ENCODE measurements at regions not wholly inside any gene's neighbourhood (a gene's known extent, or its start where the extent isn't known, plus 50 kb on each side); places are given as distances from the start of the nearest gene placed in this dataset.

- DNase-seq (no peak), ATAC-seq (ENCODE audit: low FRiP score in 2 of 2) (peak in 1 of 2 donors; percentile 18)
- H3K27ac ChIP-seq = no peak overlapping the region
- H3K36me3 ChIP-seq = no peaks in the 10 kb centered on the region
- 76 to 80% methylated on average over 5 to 6 of the region's 6 CpGs for WGBS, 2 donors
- no peak overlapping the region for H3K4me3 ChIP-seq
- H3K27me3 ChIP-seq = no peaks in the 10 kb centered on the region
- TF ChIP-seq EP300 (IDR thresholded peaks at IDR 0.05) (no peak), POLR2AphosphoS5 (IDR thresholded peaks at IDR 0.05) (no peak), POLR2A (IDR thresholded peaks at IDR 0.05) (no peak)
- no peaks in the 10 kb centered on the region for H3K4me1 ChIP-seq
- no peaks in the 10 kb centered on the region for H3K9me3 ChIP-seq
Measured at GRCh38 chr22:35489239-35489638, 51.4 kb upstream of the RASD2 start.

All from upper lobe of left lung (tissue), 6 donors.